GM18868 (cell line): ENCODE measurements at regions not wholly inside any gene's neighbourhood (a gene's known extent, or its start where the extent isn't known, plus 50 kb on each side); places are given as distances from the start of the nearest gene placed in this dataset.
"Not testable (repeated sequence)": the region's sequence is repeated elsewhere in the genome, so short reads cannot be mapped to it uniquely, and the experiment has no call there.

Source experiments
- ATAC-seq: cut with Tn5 transposase; IDR thresholded peaks from one replicate; pipeline ENCODE4 v1.9.1; 2021; ENCODE audit warnings: mild to moderate bottlenecking, moderate library complexity; ENCODE audit not compliant: unreplicated experiment

- not testable (repeated sequence) for ATAC-seq
Observed at GRCh38 chr2:37722971-37723370, 51.5 kb upstream of the CDC42EP3 start.

GRCh38 chr2:37730037-37730818 is 58.8 kb upstream of the CDC42EP3 start:
- ATAC-seq, result no peak

GRCh38 chr2:37732412-37732811 is 61.0 kb upstream of the CDC42EP3 start:
- ATAC-seq, result not testable (repeated sequence)

DNA sequence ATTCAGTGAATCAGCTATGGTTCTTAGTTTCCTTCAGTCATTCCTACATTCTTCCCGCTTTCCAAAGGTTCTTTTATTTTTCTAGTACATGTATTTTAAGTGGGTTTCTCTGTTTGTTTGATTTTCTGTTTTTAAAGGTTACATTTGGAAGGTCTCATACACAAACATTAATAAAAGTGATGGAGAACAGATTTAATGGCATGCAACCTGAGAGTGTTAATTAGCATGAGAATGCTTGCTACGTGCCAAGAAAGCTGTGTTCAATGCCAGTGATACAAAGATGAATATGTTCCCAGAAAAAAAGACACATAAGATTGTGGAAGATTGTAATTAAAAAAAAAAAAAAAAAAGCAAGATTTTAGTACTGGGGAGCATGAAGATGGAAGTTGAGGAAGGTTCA is 61.8 kb upstream of the CDC42EP3 start:
- no peak for ATAC-seq

GRCh38 chr2:37733955-37734354 is 62.5 kb upstream of the CDC42EP3 start:
- not testable (repeated sequence) for ATAC-seq

DNA sequence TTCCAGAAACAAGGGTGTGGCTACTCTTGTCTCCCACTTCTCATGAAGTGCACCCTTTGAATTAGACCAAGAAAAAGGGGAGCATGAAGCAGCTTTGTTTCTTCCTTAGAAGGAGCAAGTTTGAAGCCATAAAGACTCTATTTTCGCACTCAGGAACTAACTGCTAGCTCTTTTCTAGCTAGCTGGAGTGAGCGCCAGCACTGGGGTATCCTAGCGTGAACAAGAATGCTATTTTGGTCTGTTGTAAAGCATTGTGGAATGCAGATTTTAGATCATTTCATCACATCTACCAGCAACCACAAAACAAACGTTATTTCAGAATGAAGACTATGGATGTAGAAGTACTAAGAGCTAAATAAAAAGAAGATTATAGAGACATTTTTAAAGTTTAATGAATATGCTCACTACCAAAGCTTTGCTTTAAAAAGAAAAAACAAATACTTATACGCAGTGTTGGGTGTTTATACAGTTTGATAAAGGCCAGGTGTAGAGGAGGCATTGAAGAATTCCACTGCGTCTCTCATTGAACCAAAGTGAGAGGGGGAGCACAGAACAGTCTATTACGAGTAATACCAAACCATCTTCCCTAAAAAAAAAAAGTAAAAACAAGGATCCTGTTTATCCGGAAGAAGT is 63.6 kb upstream of the CDC42EP3 start:
- ATAC-seq, result not testable (repeated sequence)

DNA sequence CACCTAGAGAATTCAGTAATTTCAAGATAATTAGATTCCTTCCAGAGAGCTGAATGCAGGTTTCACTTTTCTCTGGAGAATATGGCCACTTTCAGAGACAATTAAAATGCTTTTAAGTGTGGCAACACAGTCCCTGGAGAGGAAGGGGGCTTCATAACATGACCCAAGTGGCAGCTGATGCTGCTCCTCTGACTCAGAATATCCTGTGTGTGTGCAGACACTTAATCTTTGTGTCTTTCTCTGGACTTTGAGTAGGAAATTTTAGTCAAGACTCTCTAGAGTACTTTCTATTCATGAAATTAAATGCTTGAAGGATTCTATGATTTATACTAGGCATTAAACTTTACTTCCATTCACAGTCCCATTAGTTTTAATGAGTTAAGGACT is 64.1 kb upstream of the CDC42EP3 start:
- ATAC-seq, result not testable (repeated sequence)

- ATAC-seq, result no peak
Observed at GRCh38 chr2:37737507-37737906, 66.1 kb upstream of the CDC42EP3 start.

DNA sequence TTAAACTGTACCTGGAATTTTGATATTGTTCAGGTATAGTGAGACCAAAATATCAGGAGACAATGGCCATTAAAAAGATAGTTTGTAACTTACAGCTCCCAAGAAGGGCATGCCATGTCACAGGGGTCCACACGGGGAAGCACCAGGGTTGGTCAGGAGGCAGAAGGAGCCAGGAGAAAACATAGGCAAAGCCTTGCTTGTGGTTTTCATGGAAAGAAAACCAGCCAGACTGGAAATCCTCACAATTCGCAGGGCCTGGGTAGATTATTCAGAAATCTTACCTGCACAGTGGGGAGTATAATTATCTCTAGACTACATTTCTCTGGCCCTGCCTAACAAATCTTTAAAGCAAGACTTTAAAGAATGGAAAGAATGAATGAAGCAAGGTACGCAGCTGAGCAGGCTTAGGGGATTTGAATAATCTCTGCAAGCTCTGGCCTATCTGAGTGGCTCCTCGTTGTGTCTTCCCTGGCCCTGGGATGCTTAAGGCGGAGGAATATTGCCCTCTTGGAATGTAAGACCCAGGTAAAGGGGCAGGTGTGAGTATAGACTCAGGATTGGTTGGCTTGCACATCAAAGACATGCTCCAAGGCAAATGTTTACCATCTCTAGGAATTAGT is 66.9 kb upstream of the CDC42EP3 start:
- ATAC-seq, result no peak

DNA sequence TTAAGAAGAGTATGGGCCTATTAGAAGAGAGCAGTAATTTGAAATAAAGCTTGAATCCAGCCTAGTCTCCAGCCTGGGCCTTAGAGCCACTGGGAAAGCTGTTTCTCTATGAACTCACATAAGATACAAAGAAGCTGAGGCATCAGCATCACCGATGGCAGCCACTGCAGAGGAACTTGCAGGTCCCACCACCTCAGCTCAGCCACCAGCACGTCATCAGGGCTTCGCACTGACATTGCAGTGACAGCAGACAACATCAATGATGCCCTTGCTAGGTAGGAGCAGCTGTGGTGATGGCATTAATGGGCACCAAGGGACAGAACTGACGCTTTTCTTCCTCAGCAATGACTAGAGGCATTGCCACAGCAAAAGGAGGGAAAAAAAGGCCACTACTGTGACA is 67.7 kb upstream of the CDC42EP3 start:
- no peak for ATAC-seq

DNA sequence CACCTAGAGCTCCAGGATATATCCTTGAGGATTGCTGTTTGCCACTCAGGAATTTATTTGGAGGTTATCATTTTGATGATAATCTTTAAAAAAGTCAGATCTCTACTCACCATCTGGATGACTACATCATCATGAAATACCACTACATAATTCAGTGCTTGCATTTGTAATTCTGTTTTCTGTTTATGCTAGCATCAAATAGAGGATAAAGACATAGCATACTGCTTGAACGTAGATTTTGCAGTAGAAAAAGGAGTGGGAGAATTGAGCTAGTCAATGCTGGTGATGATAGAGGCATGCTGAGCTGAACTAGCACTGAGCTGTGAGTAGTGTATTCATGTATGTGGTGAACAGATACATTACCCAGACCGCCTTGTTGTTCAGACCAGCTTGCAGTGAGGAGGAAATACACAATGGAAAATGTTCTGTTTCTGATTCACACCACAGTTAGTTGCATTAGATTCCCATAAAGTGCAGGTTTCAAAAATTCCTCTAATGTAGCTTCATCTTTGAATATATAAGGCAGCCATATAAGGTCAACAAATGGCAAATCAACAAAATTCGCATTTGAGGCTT is 68.8 kb upstream of the CDC42EP3 start:
- ATAC-seq, result no peak

DNA sequence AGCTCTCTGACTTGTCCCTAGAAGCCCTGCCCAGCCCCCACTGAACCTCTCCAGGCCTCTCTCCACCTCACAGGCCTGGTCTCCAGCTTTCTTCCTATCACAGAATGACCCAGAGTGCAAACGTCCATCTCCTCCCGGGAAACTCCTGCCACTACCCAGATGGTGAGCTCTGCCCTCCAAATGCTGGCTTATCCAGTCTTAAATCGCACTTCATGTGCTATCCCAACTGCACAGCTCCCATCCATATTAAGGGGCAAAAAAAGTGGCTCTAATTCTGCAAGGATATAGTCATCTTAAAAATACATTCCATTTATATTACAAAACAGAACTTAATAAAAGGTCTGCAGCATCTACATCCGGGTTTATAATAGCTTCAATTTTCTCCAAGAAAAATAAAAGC is 70.8 kb upstream of the CDC42EP3 start:
- no peak for ATAC-seq

DNA sequence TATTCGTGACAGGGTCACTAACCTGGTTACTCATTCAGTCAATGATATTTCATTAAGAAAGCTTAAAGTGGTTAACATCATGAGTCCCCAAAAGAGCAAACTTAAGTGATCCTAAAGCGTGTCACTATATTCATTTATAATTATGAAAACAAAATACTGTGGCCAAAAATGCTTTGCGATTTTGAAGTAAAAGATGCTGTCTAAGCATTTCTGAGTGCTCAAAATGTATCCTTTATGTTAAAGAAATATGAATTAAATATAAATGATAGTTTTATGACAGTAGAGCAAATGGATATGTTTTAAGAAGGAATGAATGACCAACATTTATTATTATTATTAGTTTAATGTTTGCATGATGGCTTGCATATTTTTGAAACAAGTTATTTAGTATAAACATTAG is 72.6 kb upstream of the CDC42EP3 start:
- no peak for ATAC-seq

GRCh38 chr2:37744961-37745360 is 73.5 kb upstream of the CDC42EP3 start:
- ATAC-seq, result not testable (repeated sequence)

- ATAC-seq, result not testable (repeated sequence)
Observed at GRCh38 chr2:37746011-37746410, 74.6 kb upstream of the CDC42EP3 start.

- ATAC-seq, result no peak
Observed at GRCh38 chr2:37746883-37747282, 75.4 kb upstream of the CDC42EP3 start.

- no peak for ATAC-seq
Observed at GRCh38 chr2:37748541-37748940, 77.1 kb upstream of the CDC42EP3 start.

GRCh38 chr2:37750286-37750685 is 78.8 kb upstream of the CDC42EP3 start:
- not testable (repeated sequence) for ATAC-seq

- no peak for ATAC-seq
Observed at GRCh38 chr2:37752766-37753165, 81.3 kb upstream of the CDC42EP3 start.

GRCh38 chr2:37753758-37754157 is 82.3 kb upstream of the CDC42EP3 start:
- no peak for ATAC-seq

DNA sequence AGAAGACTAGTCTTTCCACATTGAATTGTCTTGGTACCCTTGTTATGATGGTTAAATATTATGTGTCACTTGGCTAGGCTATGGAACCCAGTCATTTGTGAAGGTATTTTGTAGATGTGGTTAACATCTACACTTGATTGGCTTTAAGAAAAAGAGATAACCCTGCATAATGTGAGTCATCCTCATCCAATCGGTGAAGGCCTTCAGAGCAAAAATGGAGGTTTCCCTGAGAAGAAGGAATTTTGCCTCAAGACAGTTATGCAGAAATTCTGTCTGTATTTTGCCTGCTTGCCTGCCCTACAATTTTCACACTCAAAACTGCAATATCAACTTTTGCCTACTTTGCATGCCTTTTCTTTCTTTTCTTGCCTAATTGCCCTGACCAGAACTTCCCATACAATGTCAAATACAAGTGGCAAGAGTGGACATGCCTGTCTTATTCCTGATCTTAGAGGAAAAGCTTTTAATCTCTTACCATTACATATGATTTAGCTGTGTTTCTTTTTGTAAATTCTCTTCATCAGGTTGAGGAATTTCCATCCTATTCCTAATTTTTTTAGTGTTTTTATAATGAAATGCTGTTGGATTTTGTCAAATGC is 84.6 kb upstream of the CDC42EP3 start:
- ATAC-seq, result not testable (repeated sequence)
